ENCODE measurements at regions not wholly inside any gene's neighbourhood (a gene's known extent, or its start where the extent isn't known, plus 50 kb on each side); places are given as distances from the start of the nearest gene placed in this dataset.

- Histone ChIP-seq H3K23me2 (ENCODE audit: insufficient read length, low read depth, low read length, poor library complexity, severe bottlenecking) (no peaks in the 10 kb centered on the region), H3K4me2 (ENCODE audit: insufficient read depth, insufficient read length, low read length) (no peak overlapping the region), H3K27ac (ENCODE audit: insufficient read length, low read depth, low read length) (no peak overlapping the region), H4K5ac (ENCODE audit: insufficient read length, low read depth, low read length) (no peak overlapping the region), H2AFZ (ENCODE audit: low read length) (no peak overlapping the region), H3K79me1 (ENCODE audit: insufficient read depth, low read depth, low read length, poor library complexity, severe bottlenecking) (no peaks in the 10 kb centered on the region), H2BK12ac (ENCODE audit: insufficient read length, low read depth, low read length) (no peak overlapping the region), H2AK5ac (ENCODE audit: insufficient read length, low read length) (no peak overlapping the region), H3K9me3 (ENCODE audit: control insufficient read depth, low read depth, low read length) (peaks cover 73% of the 10 kb centered on the region), H3K9ac (ENCODE audit: extremely low read depth, insufficient read length, low read length) (no peak overlapping the region), H2BK20ac (ENCODE audit: low read depth, low read length, poor library complexity, severe bottlenecking) (no peak overlapping the region), H3K79me2 (ENCODE audit: insufficient read depth, low read length) (no peaks in the 10 kb centered on the region), H3K4ac (ENCODE audit: low read depth, low read length) (no peak overlapping the region), H2BK5ac (ENCODE audit: insufficient read length, low read length) (no peak overlapping the region), H3K56ac (ENCODE audit: insufficient read length, low read depth, low read length) (no peak overlapping the region), H3K27me3 (ENCODE audit: insufficient read depth, low read length) (no peaks in the 10 kb centered on the region), H2BK120ac (ENCODE audit: low read depth, low read length, poor library complexity, severe bottlenecking) (no peak overlapping the region), H2BK15ac (ENCODE audit: low read depth, low read length) (no peak overlapping the region), H3K18ac (ENCODE audit: insufficient read length, low read depth, low read length) (no peak overlapping the region), H3K14ac (ENCODE audit: insufficient read depth, low read length) (no peak overlapping the region), H3K23ac (ENCODE audit: insufficient read length, low read depth, low read length) (no peak overlapping the region), H4K91ac (ENCODE audit: insufficient read length, low read depth, low read length) (no peak overlapping the region), H3K4me1 (ENCODE audit: insufficient read depth, low read length) (no peaks in the 10 kb centered on the region), H3T11ph (ENCODE audit: low read length) (no peak overlapping the region), H4K20me1 (ENCODE audit: control insufficient read depth, insufficient read depth, insufficient read length) (no peaks in the 10 kb centered on the region), H4K8ac (replicated peaks; ENCODE audit: insufficient read length, low read depth, low read length) (no peak overlapping the region)
- Mint-ChIP-seq H3K4me3 (no peak overlapping the region), H3K27ac (no peak overlapping the region), H3K9me3 (peaks cover 79 to 80% of the 10 kb centered on the region in 2 experiments), H3K27me3 (ENCODE audit: low read depth) (no peaks in the 10 kb centered on the region; the same call in 1 of the 2 replicates), H3K36me3 (ENCODE audit: insufficient read depth in 1 of 3, low read depth in 3 of 3) (peaks cover 0 to 22% (median 14%) of the 10 kb centered on the region in 3 experiments; a peak in 5 of 7 replicates), H3K4me1 (no peaks in the 10 kb centered on the region)
- no peak for TF ChIP-seq CTCF (conservative IDR thresholded peaks at IDR 0.05)
- DNase-seq = no peak
Measured at GRCh38 chr7:56449762-56450161, 333.5 kb upstream of the NUPR2 start.

All from H9 (cell line).